ENCODE measurements at regions not wholly inside any gene's neighbourhood (a gene's known extent, or its start where the extent isn't known, plus 50 kb on each side); places are given as distances from the start of the nearest gene placed in this dataset.

GRCh38 chr2:176540995-176541394 is 271.8 kb downstream of the MTX2 start:
- no peak for DNase-seq (ENCODE audit: low read depth)

GRCh38 chr2:176542476-176542875 is 273.2 kb downstream of the MTX2 start:
- DNase-seq (ENCODE audit: low read depth), result no peak

GRCh38 chr2:176544557-176544956 is 275.3 kb downstream of the MTX2 start:
- DNase-seq (ENCODE audit: low read depth), result no peak

- DNase-seq (ENCODE audit: low read depth), result no peak
These were observed 276.0 kb downstream of the MTX2 start for GRCh38 chr2:176544991-176545956.

- DNase-seq (ENCODE audit: low read depth), result no peak
These were observed 277.3 kb downstream of the MTX2 start for GRCh38 chr2:176546550-176546949.

- peak; percentile 80 for DNase-seq (ENCODE audit: low read depth)
These were observed 283.4 kb downstream of the MTX2 start for GRCh38 chr2:176552501-176553135.

GRCh38 chr2:176553685-176554100 is 284.5 kb downstream of the MTX2 start:
- peak; percentile 57 for DNase-seq (ENCODE audit: low read depth)

- DNase-seq (ENCODE audit: low read depth), result peak; percentile 69
These were observed 285.1 kb downstream of the MTX2 start for GRCh38 chr2:176554101-176555048.

- no peak for DNase-seq (ENCODE audit: low read depth)
These were observed 285.9 kb downstream of the MTX2 start for GRCh38 chr2:176555112-176555511.

- DNase-seq (ENCODE audit: low read depth), result no peak
These were observed 286.5 kb downstream of the MTX2 start for GRCh38 chr2:176555781-176556180.

- no peak for DNase-seq (ENCODE audit: low read depth)
These were observed 287.1 kb downstream of the MTX2 start for GRCh38 chr2:176556373-176556772.

GRCh38 chr2:176557821-176558220 is 288.6 kb downstream of the MTX2 start:
- no peak for DNase-seq (ENCODE audit: low read depth)

- DNase-seq (ENCODE audit: low read depth), result no peak
These were observed 289.4 kb downstream of the MTX2 start for GRCh38 chr2:176558574-176559140.

- DNase-seq (ENCODE audit: low read depth), result no peak
These were observed 291.1 kb downstream of the MTX2 start for GRCh38 chr2:176560296-176560695.

GRCh38 chr2:176561706-176562105 is 292.5 kb downstream of the MTX2 start:
- no peak for DNase-seq (ENCODE audit: low read depth)

- DNase-seq (ENCODE audit: low read depth), result peak; percentile 84
These were observed 293.3 kb downstream of the MTX2 start for GRCh38 chr2:176562359-176563078.

- no peak for DNase-seq (ENCODE audit: low read depth)
These were observed 296.5 kb downstream of the MTX2 start for GRCh38 chr2:176565641-176566323.

GRCh38 chr2:176566496-176566895 is 297.3 kb downstream of the MTX2 start:
- no peak for DNase-seq (ENCODE audit: low read depth)

GRCh38 chr2:176566961-176567360 is 297.7 kb downstream of the MTX2 start:
- no peak for DNase-seq (ENCODE audit: low read depth)

- no peak for DNase-seq (ENCODE audit: low read depth)
These were observed 298.1 kb downstream of the MTX2 start for GRCh38 chr2:176567361-176567760.

All from HS-5 (cell line).